ENCODE measurements at regions not wholly inside any gene's neighbourhood (a gene's known extent, or its start where the extent isn't known, plus 50 kb on each side); places are given as distances from the start of the nearest gene placed in this dataset.

DNA sequence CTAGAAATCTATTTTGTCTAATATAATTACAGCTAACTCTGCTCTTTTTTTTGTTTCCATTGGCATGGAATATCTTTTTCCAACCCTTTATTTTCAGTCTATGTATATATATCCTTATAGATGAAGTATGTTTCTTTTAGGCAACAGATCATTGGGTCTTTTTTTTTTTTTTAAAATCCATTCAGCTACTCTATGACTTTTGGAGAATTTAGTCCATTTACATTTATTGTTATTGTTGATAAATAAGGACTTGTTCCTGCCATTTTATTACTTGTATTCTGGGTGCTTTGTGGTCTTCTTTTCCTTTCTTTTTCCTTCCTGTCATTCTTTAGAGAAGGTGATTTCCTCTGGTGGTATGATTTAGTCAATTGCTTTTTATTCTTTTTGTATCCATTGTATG lies 296.8 kb downstream of the SMARCA2 start:
- Histone ChIP-seq H3K4me3 (no peak overlapping the region), H3K36me3 (no peaks in the 10 kb centered on the region), H3K4me1 (no peaks in the 10 kb centered on the region), H3K9me3 (peaks cover 0 to 34% (median 17%) of the 10 kb centered on the region in 3 donors), H3K27me3 (no peaks in the 10 kb centered on the region), H3K27ac (no peak overlapping the region)
- intact Hi-C loops (cut with DNase I; ENCODE audit: low total_unique reads) = no loop called here
- DNase-seq = no peak
- TF ChIP-seq, protein P1, sequence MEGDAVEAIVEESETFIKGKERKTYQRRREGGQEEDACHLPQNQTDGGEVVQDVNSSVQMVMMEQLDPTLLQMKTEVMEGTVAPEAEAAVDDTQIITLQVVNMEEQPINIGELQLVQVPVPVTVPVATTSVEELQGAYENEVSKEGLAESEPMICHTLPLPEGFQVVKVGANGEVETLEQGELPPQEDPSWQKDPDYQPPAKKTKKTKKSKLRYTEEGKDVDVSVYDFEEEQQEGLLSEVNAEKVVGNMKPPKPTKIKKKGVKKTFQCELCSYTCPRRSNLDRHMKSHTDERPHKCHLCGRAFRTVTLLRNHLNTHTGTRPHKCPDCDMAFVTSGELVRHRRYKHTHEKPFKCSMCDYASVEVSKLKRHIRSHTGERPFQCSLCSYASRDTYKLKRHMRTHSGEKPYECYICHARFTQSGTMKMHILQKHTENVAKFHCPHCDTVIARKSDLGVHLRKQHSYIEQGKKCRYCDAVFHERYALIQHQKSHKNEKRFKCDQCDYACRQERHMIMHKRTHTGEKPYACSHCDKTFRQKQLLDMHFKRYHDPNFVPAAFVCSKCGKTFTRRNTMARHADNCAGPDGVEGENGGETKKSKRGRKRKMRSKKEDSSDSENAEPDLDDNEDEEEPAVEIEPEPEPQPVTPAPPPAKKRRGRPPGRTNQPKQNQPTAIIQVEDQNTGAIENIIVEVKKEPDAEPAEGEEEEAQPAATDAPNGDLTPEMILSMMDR (IDR thresholded peaks at IDR 0.05) = no peak

DNA sequence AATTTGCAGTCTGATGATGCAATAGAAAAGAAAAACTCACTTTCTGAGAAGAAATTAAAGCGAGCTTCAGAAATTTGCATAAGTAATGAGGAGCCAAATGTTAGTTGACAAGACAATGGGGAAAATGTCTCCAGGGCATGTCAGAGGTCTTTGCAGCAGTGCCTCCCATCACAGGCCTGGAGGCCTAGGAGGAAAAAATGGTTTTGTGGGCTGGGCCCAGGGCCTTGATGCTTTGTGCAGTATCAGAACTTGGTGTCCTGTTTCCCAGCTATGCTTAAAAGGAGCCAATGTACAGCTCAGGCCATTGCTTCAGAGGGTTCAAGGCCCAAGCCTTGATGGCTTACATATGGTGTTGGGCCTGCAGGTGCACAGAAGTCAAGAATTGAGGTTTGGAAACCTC lies 298.4 kb downstream of the SMARCA2 start:
- DNase-seq = no peak
- no peak overlapping the region for H3K27ac ChIP-seq
- intact Hi-C loops (cut with DNase I; ENCODE audit: low total_unique reads) = no loop called here
- TF ChIP-seq, protein P1 (IDR thresholded peaks at IDR 0.05) = no peak
- H3K36me3 ChIP-seq = no peaks in the 10 kb centered on the region
- peaks cover 0 to 34% (median 17%) of the 10 kb centered on the region in 3 donors for H3K9me3 ChIP-seq
- H3K4me1 ChIP-seq = no peaks in the 10 kb centered on the region
- H3K4me3 ChIP-seq = no peak overlapping the region
- H3K27me3 ChIP-seq = no peaks in the 10 kb centered on the region

DNA sequence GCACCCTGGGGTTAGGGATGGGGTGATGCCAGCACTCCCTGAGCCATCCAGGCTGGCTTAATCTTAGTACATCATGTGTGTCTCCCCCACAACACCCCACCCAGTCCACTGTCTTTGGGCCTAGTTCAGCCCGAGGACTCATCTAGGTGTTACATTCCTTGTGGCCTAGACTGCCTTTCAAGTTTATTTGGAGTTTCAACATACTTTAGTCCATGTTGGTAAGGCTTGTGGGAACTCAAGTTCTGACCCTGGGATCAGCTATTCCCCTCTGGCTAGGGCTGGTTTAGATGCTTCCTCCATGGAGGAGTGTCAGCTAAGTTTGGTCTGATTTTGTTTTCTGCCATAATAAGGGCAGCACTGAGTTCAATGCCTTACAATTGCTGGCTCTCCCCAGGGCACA lies 302.4 kb downstream of the SMARCA2 start:
- TF ChIP-seq, protein P1 (IDR thresholded peaks at IDR 0.05) = no peak
- no peak overlapping the region for H3K4me3 ChIP-seq
- intact Hi-C loops (cut with DNase I; ENCODE audit: low total_unique reads) = no loop called here
- no peaks in the 10 kb centered on the region for H3K36me3 ChIP-seq
- H3K9me3 ChIP-seq = peaks cover 0 to 17% (median 13%) of the 10 kb centered on the region in 3 donors
- DNase-seq = no peak
- H3K4me1 ChIP-seq = no peaks in the 10 kb centered on the region
- no peaks in the 10 kb centered on the region for H3K27me3 ChIP-seq
- H3K27ac ChIP-seq = no peak overlapping the region

DNA sequence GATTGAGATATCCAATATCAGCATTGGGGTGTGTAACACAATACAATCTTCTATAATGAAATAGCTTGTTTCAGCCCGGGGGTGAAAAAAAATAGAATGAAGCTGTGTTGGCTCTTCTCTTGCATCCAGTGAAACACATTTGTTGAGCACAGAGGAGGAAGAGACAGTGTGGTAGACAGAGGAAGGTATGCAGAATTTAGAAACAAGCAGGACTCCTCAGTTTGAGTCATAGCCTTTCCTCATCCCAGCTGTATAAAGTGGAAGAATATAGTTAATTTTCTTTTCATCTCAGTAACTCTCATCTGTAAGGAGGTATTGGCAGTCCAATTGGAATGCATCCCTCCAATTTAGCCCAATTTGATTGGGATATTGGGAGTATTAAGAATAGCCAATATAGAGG lies 302.2 kb upstream of the VLDLR start:
- intact Hi-C loops (cut with DNase I; ENCODE audit: low total_unique reads) = no loop called here
- no peaks in the 10 kb centered on the region for H3K36me3 ChIP-seq
- H3K4me3 ChIP-seq = no peak overlapping the region
- no peak overlapping the region for H3K27ac ChIP-seq
- H3K9me3 ChIP-seq = peaks cover 0 to under 1% (median 0%) of the 10 kb centered on the region in 3 donors
- TF ChIP-seq, protein P1 (IDR thresholded peaks at IDR 0.05) = no peak
- H3K4me1 ChIP-seq = no peaks in the 10 kb centered on the region
- no peak for DNase-seq
- H3K27me3 ChIP-seq = no peaks in the 10 kb centered on the region

DNA sequence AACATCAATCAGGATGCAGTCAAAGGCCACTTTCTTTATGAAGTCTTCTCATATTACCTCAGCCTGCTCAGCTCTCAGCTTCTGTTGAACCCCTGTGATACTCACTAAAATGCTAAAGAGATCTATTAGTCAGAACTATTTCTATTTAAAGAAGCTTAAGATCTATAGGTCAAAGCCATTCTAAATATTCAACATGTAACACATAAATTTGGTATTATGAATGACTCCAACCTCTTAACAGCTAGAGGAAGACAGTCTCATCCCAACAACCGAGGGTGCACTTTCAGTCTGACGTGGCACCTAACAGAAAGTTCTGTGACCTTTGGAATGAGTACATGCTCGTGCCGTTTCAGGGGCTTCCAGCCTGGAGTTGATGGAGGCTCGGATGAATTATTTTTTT lies 301.5 kb upstream of the VLDLR start:
- intact Hi-C loops (cut with DNase I; ENCODE audit: low total_unique reads) = no loop called here
- TF ChIP-seq, protein P1 (IDR thresholded peaks at IDR 0.05) = no peak
- Histone ChIP-seq H3K27me3 (no peaks in the 10 kb centered on the region), H3K27ac (no peak overlapping the region), H3K36me3 (no peaks in the 10 kb centered on the region), H3K4me3 (no peak overlapping the region), H3K4me1 (no peaks in the 10 kb centered on the region), H3K9me3 (no peaks in the 10 kb centered on the region)
- no peak for DNase-seq

DNA sequence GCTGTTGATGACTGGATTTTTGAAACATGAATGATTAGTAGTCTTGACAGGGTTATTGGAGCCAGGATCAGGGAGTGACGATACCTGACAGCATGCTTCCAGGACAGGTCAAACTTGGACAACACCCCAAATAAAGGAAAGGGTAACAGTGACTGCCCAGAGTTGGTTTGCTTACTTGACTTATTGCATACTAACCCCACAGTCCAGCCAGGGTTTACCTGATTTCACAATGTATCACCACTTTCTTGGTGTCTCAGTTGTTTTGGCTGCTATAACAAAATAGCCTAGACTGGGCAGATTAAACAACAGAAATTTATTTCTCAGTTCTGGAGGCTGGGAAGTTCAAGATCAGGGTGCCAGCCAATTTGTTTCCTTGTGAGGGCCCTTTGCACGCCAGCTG lies 301.0 kb upstream of the VLDLR start:
- H3K9me3 ChIP-seq = no peaks in the 10 kb centered on the region
- intact Hi-C loops (cut with DNase I; ENCODE audit: low total_unique reads) = no loop called here
- TF ChIP-seq, protein P1 (IDR thresholded peaks at IDR 0.05) = no peak
- H3K4me3 ChIP-seq = no peak overlapping the region
- DNase-seq = no peak
- H3K27ac ChIP-seq = no peak overlapping the region
- no peaks in the 10 kb centered on the region for H3K4me1 ChIP-seq
- H3K27me3 ChIP-seq = no peaks in the 10 kb centered on the region
- H3K36me3 ChIP-seq = no peaks in the 10 kb centered on the region
